ENCODE measurements at regions not wholly inside any gene's neighbourhood (a gene's known extent, or its start where the extent isn't known, plus 50 kb on each side); places are given as distances from the start of the nearest gene placed in this dataset.

- Histone ChIP-seq H3K4me1 (ENCODE audit: insufficient read depth, low read length) (no peaks in the 10 kb centered on the region), H3K27me3 (ENCODE audit: control insufficient read depth in 1 of 2, insufficient read depth in 2 of 2, low read length in 2 of 2) (no peaks in the 10 kb centered on the region), H3K9me3 (ENCODE audit: low read length) (no peaks in the 10 kb centered on the region), H3K9ac (ENCODE audit: low read length) (no peak overlapping the region), H3K36me3 (ENCODE audit: insufficient read depth, low read length) (no peaks in the 10 kb centered on the region), H3K4me3 (ENCODE audit: low read depth in 1 of 2, low read length in 2 of 2) (no peak overlapping the region), H3K27ac (ENCODE audit: low read depth, low read length) (no peak overlapping the region)
Observed at GRCh38 chr9:21677834-21678233, 124.6 kb upstream of the MTAP start.

- H3K4me3 ChIP-seq (ENCODE audit: low read depth in 1 of 2, low read length in 2 of 2) = no peak overlapping the region
- no peaks in the 10 kb centered on the region for H3K36me3 ChIP-seq (ENCODE audit: insufficient read depth, low read length)
- H3K9ac ChIP-seq (ENCODE audit: low read length) = no peak overlapping the region
- H3K4me1 ChIP-seq (ENCODE audit: insufficient read depth, low read length) = no peaks in the 10 kb centered on the region
- no peaks in the 10 kb centered on the region for H3K27me3 ChIP-seq (ENCODE audit: control insufficient read depth in 1 of 2, insufficient read depth in 2 of 2, low read length in 2 of 2)
- no peaks in the 10 kb centered on the region for H3K9me3 ChIP-seq (ENCODE audit: low read length)
- no peak overlapping the region for H3K27ac ChIP-seq (ENCODE audit: low read depth, low read length)
Observed at GRCh38 chr9:21679432-21679831, 123.0 kb upstream of the MTAP start.

GRCh38 chr9:21680590-21680989 lies 121.8 kb upstream of the MTAP start:
- Histone ChIP-seq H3K27ac (ENCODE audit: low read depth, low read length) (no peak overlapping the region), H3K9me3 (ENCODE audit: low read length) (no peaks in the 10 kb centered on the region), H3K9ac (ENCODE audit: low read length) (no peak overlapping the region), H3K4me1 (ENCODE audit: insufficient read depth, low read length) (no peaks in the 10 kb centered on the region), H3K4me3 (ENCODE audit: low read depth in 1 of 2, low read length in 2 of 2) (no peak overlapping the region), H3K27me3 (ENCODE audit: control insufficient read depth in 1 of 2, insufficient read depth in 2 of 2, low read length in 2 of 2) (no peaks in the 10 kb centered on the region), H3K36me3 (ENCODE audit: insufficient read depth, low read length) (no peaks in the 10 kb centered on the region)

GRCh38 chr9:21681641-21682040 lies 120.8 kb upstream of the MTAP start:
- Histone ChIP-seq H3K27ac (ENCODE audit: low read depth, low read length) (no peak overlapping the region), H3K9ac (ENCODE audit: low read length) (no peak overlapping the region)

GRCh38 chr9:21682381-21682780 lies 120.1 kb upstream of the MTAP start:
- H3K27me3 ChIP-seq (ENCODE audit: control insufficient read depth in 1 of 2, insufficient read depth in 2 of 2, low read length in 2 of 2) = no peaks in the 10 kb centered on the region
- no peaks in the 10 kb centered on the region for H3K36me3 ChIP-seq (ENCODE audit: insufficient read depth, low read length)
- no peak overlapping the region for H3K4me3 ChIP-seq (ENCODE audit: low read depth in 1 of 2, low read length in 2 of 2)
- H3K27ac ChIP-seq (ENCODE audit: low read depth, low read length) = no peak overlapping the region
- H3K9ac ChIP-seq (ENCODE audit: low read length) = no peak overlapping the region
- H3K9me3 ChIP-seq (ENCODE audit: low read length) = no peaks in the 10 kb centered on the region
- H3K4me1 ChIP-seq (ENCODE audit: insufficient read depth, low read length) = no peaks in the 10 kb centered on the region

More at GRCh38 chr9:21681641-21682040, 120.8 kb upstream of the MTAP start:
- Histone ChIP-seq H3K9me3 (ENCODE audit: low read length) (no peaks in the 10 kb centered on the region), H3K27me3 (ENCODE audit: control insufficient read depth in 1 of 2, insufficient read depth in 2 of 2, low read length in 2 of 2) (no peaks in the 10 kb centered on the region), H3K4me3 (ENCODE audit: low read depth in 1 of 2, low read length in 2 of 2) (no peak overlapping the region), H3K36me3 (ENCODE audit: insufficient read depth, low read length) (no peaks in the 10 kb centered on the region), H3K4me1 (ENCODE audit: insufficient read depth, low read length) (no peaks in the 10 kb centered on the region)

- Histone ChIP-seq H3K4me1 (ENCODE audit: insufficient read depth, low read length) (no peaks in the 10 kb centered on the region), H3K27ac (ENCODE audit: low read depth, low read length) (no peak overlapping the region), H3K9ac (ENCODE audit: low read length) (no peak overlapping the region), H3K27me3 (ENCODE audit: control insufficient read depth in 1 of 2, insufficient read depth in 2 of 2, low read length in 2 of 2) (no peaks in the 10 kb centered on the region), H3K9me3 (ENCODE audit: low read length) (no peaks in the 10 kb centered on the region), H3K4me3 (ENCODE audit: low read depth in 1 of 2, low read length in 2 of 2) (no peak overlapping the region), H3K36me3 (ENCODE audit: insufficient read depth, low read length) (no peaks in the 10 kb centered on the region)
Observed at GRCh38 chr9:21682981-21683380, 119.5 kb upstream of the MTAP start.

- no peaks in the 10 kb centered on the region for H3K27me3 ChIP-seq (ENCODE audit: control insufficient read depth in 1 of 2, insufficient read depth in 2 of 2, low read length in 2 of 2)
- H3K4me3 ChIP-seq (ENCODE audit: low read depth in 1 of 2, low read length in 2 of 2) = no peak overlapping the region
- H3K4me1 ChIP-seq (ENCODE audit: insufficient read depth, low read length) = no peaks in the 10 kb centered on the region
Observed at GRCh38 chr9:21683484-21684175, 118.8 kb upstream of the MTAP start.

GRCh38 chr9:21684231-21684630 lies 118.2 kb upstream of the MTAP start:
- Histone ChIP-seq H3K9ac (ENCODE audit: low read length) (no peak overlapping the region), H3K4me3 (ENCODE audit: low read depth in 1 of 2, low read length in 2 of 2) (no peak overlapping the region), H3K9me3 (ENCODE audit: low read length) (no peaks in the 10 kb centered on the region), H3K36me3 (ENCODE audit: insufficient read depth, low read length) (no peaks in the 10 kb centered on the region), H3K27ac (ENCODE audit: low read depth, low read length) (no peak overlapping the region), H3K4me1 (ENCODE audit: insufficient read depth, low read length) (peaks cover 2% of the 10 kb centered on the region), H3K27me3 (ENCODE audit: control insufficient read depth in 1 of 2, insufficient read depth in 2 of 2, low read length in 2 of 2) (no peaks in the 10 kb centered on the region)

More at GRCh38 chr9:21683484-21684175, 118.8 kb upstream of the MTAP start:
- H3K36me3 ChIP-seq (ENCODE audit: insufficient read depth, low read length) = no peaks in the 10 kb centered on the region
- no peak overlapping the region for H3K9ac ChIP-seq (ENCODE audit: low read length)
- no peaks in the 10 kb centered on the region for H3K9me3 ChIP-seq (ENCODE audit: low read length)
- no peak overlapping the region for H3K27ac ChIP-seq (ENCODE audit: low read depth, low read length)

- Histone ChIP-seq H3K27ac (ENCODE audit: low read depth, low read length) (no peak overlapping the region), H3K4me3 (ENCODE audit: low read depth in 1 of 2, low read length in 2 of 2) (no peak overlapping the region), H3K27me3 (ENCODE audit: control insufficient read depth in 1 of 2, insufficient read depth in 2 of 2, low read length in 2 of 2) (no peaks in the 10 kb centered on the region), H3K36me3 (ENCODE audit: insufficient read depth, low read length) (no peaks in the 10 kb centered on the region), H3K9me3 (ENCODE audit: low read length) (no peaks in the 10 kb centered on the region), H3K4me1 (ENCODE audit: insufficient read depth, low read length) (peaks cover 4% of the 10 kb centered on the region), H3K9ac (ENCODE audit: low read length) (no peak overlapping the region)
Observed at GRCh38 chr9:21684831-21685362, 117.5 kb upstream of the MTAP start.

GRCh38 chr9:21685502-21685901 lies 116.9 kb upstream of the MTAP start:
- no peaks in the 10 kb centered on the region for H3K27me3 ChIP-seq (ENCODE audit: control insufficient read depth in 1 of 2, insufficient read depth in 2 of 2, low read length in 2 of 2)
- no peaks in the 10 kb centered on the region for H3K36me3 ChIP-seq (ENCODE audit: insufficient read depth, low read length)
- no peak overlapping the region for H3K27ac ChIP-seq (ENCODE audit: low read depth, low read length)
- H3K4me3 ChIP-seq (ENCODE audit: low read depth in 1 of 2, low read length in 2 of 2) = no peak overlapping the region
- peaks cover 4% of the 10 kb centered on the region for H3K4me1 ChIP-seq (ENCODE audit: insufficient read depth, low read length)
- no peaks in the 10 kb centered on the region for H3K9me3 ChIP-seq (ENCODE audit: low read length)
- no peak overlapping the region for H3K9ac ChIP-seq (ENCODE audit: low read length)

GRCh38 chr9:21686738-21687137 lies 115.7 kb upstream of the MTAP start:
- Histone ChIP-seq H3K4me1 (ENCODE audit: insufficient read depth, low read length) (peaks cover 4% of the 10 kb centered on the region), H3K9ac (ENCODE audit: low read length) (no peak overlapping the region), H3K27me3 (ENCODE audit: control insufficient read depth in 1 of 2, insufficient read depth in 2 of 2, low read length in 2 of 2) (no peaks in the 10 kb centered on the region), H3K4me3 (ENCODE audit: low read depth in 1 of 2, low read length in 2 of 2) (no peak overlapping the region), H3K36me3 (ENCODE audit: insufficient read depth, low read length) (no peaks in the 10 kb centered on the region), H3K9me3 (ENCODE audit: low read length) (no peaks in the 10 kb centered on the region), H3K27ac (ENCODE audit: low read depth, low read length) (no peak overlapping the region)

GRCh38 chr9:21687351-21687750 lies 115.1 kb upstream of the MTAP start:
- Histone ChIP-seq H3K27ac (ENCODE audit: low read depth, low read length) (no peak overlapping the region), H3K4me1 (ENCODE audit: insufficient read depth, low read length) (peaks cover 4% of the 10 kb centered on the region), H3K9ac (ENCODE audit: low read length) (no peak overlapping the region), H3K27me3 (ENCODE audit: control insufficient read depth in 1 of 2, insufficient read depth in 2 of 2, low read length in 2 of 2) (no peaks in the 10 kb centered on the region), H3K9me3 (ENCODE audit: low read length) (no peaks in the 10 kb centered on the region), H3K4me3 (ENCODE audit: low read depth in 1 of 2, low read length in 2 of 2) (no peak overlapping the region), H3K36me3 (ENCODE audit: insufficient read depth, low read length) (no peaks in the 10 kb centered on the region)
